ENCODE measurements at regions not wholly inside any gene's neighbourhood (a gene's known extent, or its start where the extent isn't known, plus 50 kb on each side); places are given as distances from the start of the nearest gene placed in this dataset.

- intact Hi-C loops (cut with DNase I) = no loop called here
- DNase-seq = no peak
These were observed 524.1 kb upstream of the JAG1 start for GRCh38 chr20:11197851-11198250.

DNA sequence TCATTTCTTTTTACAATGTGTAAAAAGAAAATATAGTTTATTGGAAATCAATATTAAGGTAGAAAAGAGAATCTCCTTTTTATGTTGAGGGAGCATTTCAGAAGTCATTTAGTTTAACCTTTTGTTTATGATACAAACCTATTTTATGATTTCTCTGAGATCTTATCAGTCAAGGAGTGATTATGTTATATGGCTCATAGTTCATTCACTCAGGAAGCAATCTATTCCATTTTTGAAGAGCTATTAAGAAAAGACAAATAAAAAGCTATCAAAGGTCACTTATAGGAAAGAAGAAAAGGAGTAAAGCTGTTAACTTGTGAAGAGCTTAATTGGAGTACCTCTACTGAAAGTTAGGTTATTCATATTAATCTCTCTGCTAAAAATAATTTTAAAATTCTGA lies 526.6 kb upstream of the JAG1 start:
- intact Hi-C loops (cut with DNase I) = no loop called here
- DNase-seq = no peak

DNA sequence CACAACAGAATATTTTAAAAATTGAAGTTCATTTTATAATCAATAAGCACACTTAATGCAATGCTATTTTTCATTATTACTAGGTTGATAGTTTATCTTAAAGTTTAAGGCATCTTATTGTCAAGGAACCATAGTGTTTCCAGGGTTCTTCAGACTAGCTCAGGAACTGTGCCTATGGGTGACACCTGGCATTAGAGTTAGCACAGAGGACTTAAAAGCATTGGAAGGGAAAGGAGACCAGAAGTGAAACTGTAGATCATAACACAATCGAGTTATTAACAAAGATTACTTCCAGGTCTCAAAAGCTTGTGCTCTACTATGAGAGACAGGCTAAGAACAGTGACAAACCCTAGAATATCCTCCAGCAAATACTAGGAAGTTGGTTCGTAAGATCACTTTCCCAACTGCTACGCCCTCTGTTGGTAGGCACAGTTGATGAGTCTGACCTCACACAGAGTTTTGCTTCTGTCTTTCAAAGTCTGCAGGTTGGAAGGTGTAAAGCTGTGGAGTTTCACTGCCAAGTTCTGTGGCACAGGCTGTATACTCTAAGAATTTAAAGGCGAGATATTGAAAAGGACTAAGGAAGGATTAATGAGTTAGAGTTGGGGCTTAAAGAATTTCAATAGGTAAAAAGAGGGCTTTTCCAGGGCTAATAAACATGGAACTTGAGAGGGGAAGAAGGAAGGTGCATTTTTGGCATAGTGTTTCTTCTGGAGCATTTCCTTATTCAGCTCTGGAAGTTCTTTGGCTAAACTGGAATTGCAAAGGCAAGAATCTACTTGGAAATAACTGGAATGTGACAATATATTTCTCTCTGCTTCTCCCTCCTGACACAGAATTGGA lies 531.3 kb upstream of the JAG1 start:
- DNase-seq = peak in 37 of 42 donors; percentile 5 to 76 (median 40)
- intact Hi-C loops (cut with DNase I) = no loop called here

DNA sequence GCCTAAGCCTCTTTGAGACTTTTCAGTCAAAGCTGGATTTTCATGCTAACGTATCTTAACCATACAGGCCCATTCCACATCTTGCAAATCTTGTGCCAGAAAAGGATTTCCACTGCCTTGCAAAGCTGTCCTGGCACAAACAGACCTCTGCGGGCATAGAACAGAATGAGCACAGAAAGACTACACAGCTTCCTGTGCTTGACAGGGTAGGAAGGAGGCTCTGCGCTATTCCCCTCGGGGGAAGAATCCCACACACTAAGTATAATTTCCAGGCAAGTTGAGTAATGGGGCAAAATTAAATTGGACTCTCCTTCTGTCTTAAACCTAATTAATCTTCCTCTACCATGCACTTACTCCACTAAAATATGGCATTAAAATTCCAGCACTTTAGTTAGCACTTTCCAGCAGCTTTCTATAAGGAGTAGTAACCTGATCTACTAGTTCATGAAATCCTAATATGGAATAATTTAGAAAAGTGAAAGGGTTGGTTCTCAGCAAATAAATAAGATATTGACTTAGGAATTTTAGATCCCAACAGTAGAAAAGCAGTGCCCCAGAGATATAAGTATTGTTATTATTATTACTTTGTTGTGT lies 532.1 kb upstream of the JAG1 start:
- DNase-seq = no peak
- intact Hi-C loops (cut with DNase I) = no loop called here

DNA sequence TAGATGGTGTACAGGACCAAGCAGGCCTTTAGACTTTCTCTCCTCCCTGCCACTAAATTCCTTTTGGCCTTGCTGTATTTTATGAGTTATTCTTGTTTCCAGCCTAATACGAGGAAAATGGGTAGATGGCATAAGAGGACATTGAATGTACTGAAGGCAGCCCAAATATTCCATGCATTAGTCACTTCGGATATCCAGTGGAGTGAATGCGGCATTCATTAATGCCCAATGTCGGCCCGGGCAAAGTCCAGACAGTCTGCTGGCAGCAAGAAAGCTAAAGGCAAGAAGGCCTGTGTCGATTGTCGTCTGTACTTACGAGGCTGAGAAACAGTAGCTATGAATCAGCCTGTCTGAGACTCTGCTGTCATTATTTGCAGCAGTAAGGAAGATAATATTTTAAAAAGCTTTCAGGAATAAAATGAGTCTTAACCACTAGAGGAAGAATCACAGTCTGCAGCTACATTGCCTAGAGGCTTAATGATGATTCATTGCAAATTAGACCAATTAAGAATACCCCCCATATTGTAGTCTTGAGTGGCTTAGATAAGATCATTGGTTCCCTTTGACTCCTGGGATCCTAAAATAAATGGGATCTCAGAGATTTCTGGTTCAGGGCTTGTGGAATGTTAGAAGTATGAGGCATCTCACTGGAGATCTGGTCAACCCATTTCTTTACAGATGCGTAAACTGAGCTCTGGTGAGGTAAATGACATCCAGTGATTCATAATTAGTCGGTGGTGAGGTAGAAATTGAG lies 534.1 kb upstream of the JAG1 start:
- intact Hi-C loops (cut with DNase I) = no loop called here
- peak in 9 of 42 donors; percentile 10 to 70 (median 40) for DNase-seq

DNA sequence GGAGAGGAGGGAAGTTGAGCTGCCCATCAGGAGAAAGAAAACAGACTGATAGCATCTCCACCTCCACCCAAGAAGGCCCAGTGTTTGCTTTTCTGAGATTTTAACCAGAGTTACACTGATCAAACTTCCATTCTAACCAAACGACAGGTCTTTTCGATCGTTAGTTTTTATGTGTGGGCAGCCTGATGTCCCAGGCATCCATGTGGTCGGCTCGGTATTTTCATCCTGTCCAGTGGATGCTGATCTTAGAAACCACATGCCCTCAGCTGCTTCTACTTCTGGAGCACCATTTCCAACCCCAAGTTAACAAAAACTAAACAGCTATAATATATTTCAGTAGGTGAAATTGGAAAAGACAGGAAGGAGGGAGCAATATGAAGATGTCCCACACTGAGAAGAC lies 536.8 kb upstream of the JAG1 start:
- intact Hi-C loops (cut with DNase I) = no loop called here
- DNase-seq = no peak

GRCh38 chr20:11212272-11212671 lies 538.5 kb upstream of the JAG1 start:
- intact Hi-C loops (cut with DNase I) = no loop called here
- DNase-seq = no peak

- no peak for DNase-seq
- intact Hi-C loops (cut with DNase I) = no loop called here
These were observed 539.1 kb upstream of the JAG1 start for GRCh38 chr20:11212902-11213301.

GRCh38 chr20:11214256-11214840 lies 540.5 kb upstream of the JAG1 start:
- intact Hi-C loops (cut with DNase I) = no loop called here
- DNase-seq = no peak

DNA sequence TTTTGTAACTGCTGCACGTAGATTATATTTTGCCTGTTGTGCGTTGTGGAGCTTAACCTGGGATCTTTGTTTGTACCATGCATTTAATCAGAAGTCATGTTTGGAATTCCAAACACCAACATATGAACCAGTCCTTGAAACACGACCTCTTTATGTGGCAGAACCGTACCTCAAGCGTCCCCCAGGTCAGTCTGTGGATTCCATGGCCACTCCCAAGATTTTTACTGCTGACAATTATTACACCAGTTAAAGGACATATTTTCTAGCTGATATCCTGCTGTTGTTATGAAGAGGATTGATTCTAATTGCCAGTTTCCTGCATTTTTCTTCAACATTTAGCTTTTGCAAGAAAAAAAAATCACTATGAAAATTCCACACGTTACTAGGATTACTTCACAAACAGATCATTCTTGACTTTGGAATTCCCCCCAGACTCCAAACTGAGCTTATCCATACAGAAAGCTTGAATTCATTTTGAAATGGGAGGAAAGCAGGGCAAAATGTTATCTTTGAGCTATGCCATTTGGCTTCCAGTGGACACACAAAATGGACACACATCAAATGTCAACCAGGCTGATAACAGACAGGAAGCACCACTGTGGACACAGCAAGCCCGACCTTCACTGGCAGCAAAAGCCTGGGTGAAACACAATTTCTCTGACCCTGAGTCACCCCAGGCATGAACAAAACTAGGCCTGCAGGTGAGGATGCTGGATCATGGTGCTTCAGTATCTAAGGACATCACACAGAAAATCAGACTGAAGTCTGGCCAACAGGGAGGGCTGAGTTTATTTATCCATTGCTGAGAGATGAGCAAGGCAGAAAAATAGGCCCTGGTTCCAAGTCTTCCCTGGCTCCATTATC lies 542.9 kb upstream of the JAG1 start:
- intact Hi-C loops (cut with DNase I) = no loop called here
- DNase-seq = no peak

GRCh38 chr20:11217326-11218172 lies 543.8 kb upstream of the JAG1 start:
- DNase-seq = no peak
- intact Hi-C loops (cut with DNase I) = no loop called here

GRCh38 chr20:11218173-11218680 lies 544.4 kb upstream of the JAG1 start:
- intact Hi-C loops (cut with DNase I) = no loop called here
- DNase-seq = no peak

- no peak for DNase-seq
- intact Hi-C loops (cut with DNase I) = no loop called here
These were observed 545.4 kb upstream of the JAG1 start for GRCh38 chr20:11219192-11219591.

DNA sequence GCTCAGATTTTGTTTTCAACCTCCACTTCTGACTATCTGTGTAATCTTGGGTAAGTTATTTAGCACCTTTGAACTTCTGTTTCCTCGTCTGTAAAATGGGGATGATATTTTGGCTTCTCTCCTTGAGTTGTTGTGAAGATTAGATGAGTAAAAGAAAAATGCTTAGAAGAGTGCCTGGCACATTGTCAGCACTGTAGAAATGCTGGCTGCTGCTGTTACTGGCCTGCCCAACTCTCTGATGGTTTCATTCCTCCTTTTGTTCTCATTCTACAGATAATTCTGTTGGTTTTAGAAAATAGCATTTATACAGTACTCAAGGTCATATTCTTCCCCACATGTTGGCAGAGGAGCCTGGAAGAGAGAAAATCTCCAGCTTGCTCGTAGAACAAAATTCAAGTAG lies 547.2 kb upstream of the JAG1 start:
- intact Hi-C loops (cut with DNase I) = no loop called here
- no peak for DNase-seq

GRCh38 chr20:11222243-11222642 lies 548.4 kb upstream of the JAG1 start:
- DNase-seq = no peak
- intact Hi-C loops (cut with DNase I) = no loop called here

DNA sequence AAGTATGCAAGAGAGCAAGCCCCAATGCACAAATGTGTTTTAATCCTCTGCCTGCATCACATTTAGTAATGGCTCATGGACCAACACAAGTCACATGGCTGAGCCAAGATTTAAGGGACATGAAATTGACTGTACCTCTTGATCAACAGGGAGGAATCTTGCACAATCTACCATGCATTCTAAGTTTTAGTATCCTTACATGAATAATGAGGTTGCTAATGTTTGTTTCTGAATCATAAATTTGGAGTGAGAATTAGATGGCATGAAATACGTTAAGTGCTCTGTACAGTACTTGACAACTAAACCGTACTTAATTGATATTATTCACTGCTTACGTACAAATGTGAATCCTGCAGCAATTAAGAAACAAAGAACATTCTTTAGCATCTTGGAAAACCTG lies 553.8 kb upstream of the JAG1 start:
- no peak for DNase-seq
- intact Hi-C loops (cut with DNase I) = no loop called here

DNA sequence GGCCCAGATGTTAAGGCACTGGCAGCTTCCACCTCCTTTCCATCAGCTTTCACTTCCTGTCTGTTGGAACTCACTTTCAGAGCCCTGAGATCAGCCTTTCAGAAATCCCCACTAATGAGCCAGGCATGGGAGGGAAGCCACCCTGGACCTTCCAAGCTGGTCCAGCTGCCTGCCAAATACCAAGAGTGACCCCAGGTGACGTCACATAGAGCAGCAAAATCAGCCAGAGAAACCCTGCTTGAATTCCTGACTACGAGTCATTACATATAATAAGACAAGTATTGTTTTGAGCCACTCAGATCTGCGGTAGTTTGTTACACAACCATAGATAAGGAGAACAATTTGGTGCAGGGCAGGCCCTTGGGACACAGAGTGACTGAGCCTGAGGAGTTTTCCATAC lies 556.0 kb upstream of the JAG1 start:
- peak in 13 of 42 donors; percentile 3 to 61 (median 23) for DNase-seq
- intact Hi-C loops (cut with DNase I) = no loop called here

- no peak for DNase-seq
- intact Hi-C loops (cut with DNase I) = no loop called here
These were observed 557.2 kb upstream of the JAG1 start for GRCh38 chr20:11230999-11231398.
